Psoas muscle (tissue), 7 donors: ENCODE measurements at regions not wholly inside any gene's neighbourhood (a gene's known extent, or its start where the extent isn't known, plus 50 kb on each side); places are given as distances from the start of the nearest gene placed in this dataset.

Experiments
- ATAC-seq, 4 donors: fragments of 200-7000 bp; cut with Tn5 transposase; one replicate each; pipeline ENCODE4 v1.9.1; 2020; ENCODE audit warnings: moderate library complexity in 3 of 4, mild to moderate bottlenecking in 2 of 4
- DNase-seq, 2 donors: peaks; one replicate each; pipeline ENCODE4 v3.0.0-alpha.2; 2020
- H3K27ac ChIP-seq: fragments of 200-600 bp; one replicate; pipeline ENCODE4 v1.8.0; 2022
- H3K27me3 ChIP-seq, 3 donors: fragments of 200-600 bp in 1 of 3; one replicate each; pipeline versions ENCODE4 v1.6.1 to v1.8.0; 2013 to 2022; ENCODE audit warnings: low read length in 2 of 3, mild to moderate bottlenecking in 2 of 3, moderate library complexity in 1 of 3; ENCODE audit not compliant: insufficient read depth in 3 of 3
- H3K36me3 ChIP-seq, 2 donors: fragments of 200-600 bp in 1 of 2; one replicate each; pipeline versions ENCODE4 v1.6.1 to v1.8.0; 2013 to 2022; ENCODE audit warnings: low read depth in 1 of 2, mild to moderate bottlenecking in 1 of 2, moderate library complexity in 1 of 2; ENCODE audit not compliant: insufficient read depth in 1 of 2
- H3K4me1 ChIP-seq: fragments of 200-600 bp; one replicate; pipeline ENCODE4 v1.8.0; 2022
- H3K4me3 ChIP-seq: fragments of 200-600 bp; one replicate; pipeline ENCODE4 v1.8.0; 2022; ENCODE audit warnings: mild to moderate bottlenecking
- H3K9me3 ChIP-seq: fragments of 200-600 bp; one replicate; pipeline ENCODE4 v1.8.0; 2022
- CTCF ChIP-seq: fragments of 200-600 bp; IDR thresholded peaks from one replicate; pipeline ENCODE4 v1.8.0; 2022; ENCODE audit warnings: antibody characterized with exemption
- WGBS, 3 donors: extraction: QIAGEN DNeasy Blood & Tissue Kit; methylation state at CpG; one replicate each; pipeline versions ENCODE4 v1.1.6 to v1.1.7; 2013; 5-methylcytosine and 5-hydroxymethylcytosine counted together
- intact Hi-C, 2 donors: fragments of 100-400 bp; cut with DNase I; formaldehyde crosslinking; loops; one replicate each; pipeline versions ENCODE4 v1.11.0 to v1.14.2; 2022
- donor health status: healthy with polysubstance abuse.
- donor health status: DM: no; HTN: no; CAD: no; lungs with moderate emphysema.
- donor health status: Bipolar disorder and iron deficiency.
- donor health status: healthy.
- donor health status: DM: yes; HTN: yes; CAD: no.
- donor health status: DM: no; HTN: no; CAD: no.
- donor health status: DM: yes; HTN: yes; CAD: no.

- Histone ChIP-seq H3K4me3 (no peak overlapping the region), H3K27me3 (no peaks in the 10 kb centered on the region), H3K4me1 (no peaks in the 10 kb centered on the region), H3K9me3 (no peaks in the 10 kb centered on the region), H3K36me3 (no peaks in the 10 kb centered on the region), H3K27ac (no peak overlapping the region)
- ATAC-seq (no peak), DNase-seq (no peak)
- intact Hi-C loops, result no loop called here
- 72 to 90% (median 89%) methylated on average over 4 of the region's 4 CpGs for WGBS, 3 donors
- TF ChIP-seq CTCF, result no peak
Observed at GRCh38 chr18:29157905-29158304, 981.0 kb upstream of the CDH2 start.

- H3K9me3 ChIP-seq, result no peaks in the 10 kb centered on the region
- DNase-seq, result no peak
- 79 to 86% (median 82%) methylated on average over 3 of the region's 3 CpGs for WGBS, 3 donors
- no peak overlapping the region for H3K4me3 ChIP-seq
- no peak for ATAC-seq
- intact Hi-C loops, result no loop called here
- H3K27ac ChIP-seq, result no peak overlapping the region
- no peaks in the 10 kb centered on the region for H3K27me3 ChIP-seq
- H3K36me3 ChIP-seq, result no peaks in the 10 kb centered on the region
- no peak for TF ChIP-seq CTCF
- H3K4me1 ChIP-seq, result no peaks in the 10 kb centered on the region
Observed at GRCh38 chr18:29157057-29157780, 980.3 kb upstream of the CDH2 start.

- no peak for ATAC-seq
Observed at GRCh38 chr18:29156531-29156930, 979.6 kb upstream of the CDH2 start.

GRCh38 chr18:29154758-29155725 is 978.1 kb upstream of the CDH2 start:
- intact Hi-C loops, result no loop called here
- 52 to 56% (median 52%) methylated on average over 9 of the region's 9 CpGs for WGBS, 3 donors
- Histone ChIP-seq H3K36me3 (no peaks in the 10 kb centered on the region), H3K27me3 (no peaks in the 10 kb centered on the region), H3K4me1 (no peaks in the 10 kb centered on the region), H3K4me3 (no peak overlapping the region), H3K27ac (no peak overlapping the region), H3K9me3 (no peaks in the 10 kb centered on the region)
- ATAC-seq (no peak), DNase-seq (no peak)
- TF ChIP-seq CTCF, result no peak

More at GRCh38 chr18:29156531-29156930, 979.6 kb upstream of the CDH2 start:
- Histone ChIP-seq H3K4me3 (no peak overlapping the region), H3K9me3 (no peaks in the 10 kb centered on the region), H3K27ac (no peak overlapping the region), H3K36me3 (no peaks in the 10 kb centered on the region), H3K4me1 (no peaks in the 10 kb centered on the region), H3K27me3 (no peaks in the 10 kb centered on the region)
- no peak for DNase-seq
- 87 to 93% (median 89%) methylated on average over 4 of the region's 4 CpGs for WGBS, 3 donors
- intact Hi-C loops, result no loop called here
- no peak for TF ChIP-seq CTCF
